Panc1 (cell line): ENCODE measurements at regions not wholly inside any gene's neighbourhood (a gene's known extent, or its start where the extent isn't known, plus 50 kb on each side); places are given as distances from the start of the nearest gene placed in this dataset.

Experiments used
- ATAC-seq: fragments of 200-7000 bp; cut with Tn5 transposase; 2 replicates; pipeline ENCODE4 v1.9.1; 2020; ENCODE audit warnings: mild to moderate bottlenecking, moderate library complexity
- BruUV-seq: library from RNA; stranded (reverse); fragments of 400-500 nt; replicated peaks from 2 replicates; lab custom pipeline; 2021; lab: Mats Ljungman, UMichigan
- CTCF ChIA-PET: fragments of 300-600 bp; sonication (Branson Sonifier 250); formaldehyde crosslinking; loops from one replicate; lab custom pipeline; 2022; ENCODE audit warnings: antibody characterized with exemption; lab: Charles Lee
- POLR2A ChIA-PET: fragments of 300-600 bp; sonication (Branson Sonifier 250); formaldehyde crosslinking; loops from one replicate; lab custom pipeline; 2022; ENCODE audit warnings: antibody characterized with exemption; lab: Charles Lee
- DNase-seq: peaks from one replicate; pipeline ENCODE4 v3.0.0-alpha.2; 2010; ENCODE audit warnings: low read depth, low spot score
- H3K27ac ChIP-seq: 2 replicates; pipeline ENCODE4 v1.5.1; 2011; ENCODE audit warnings: mild to moderate bottlenecking, low read length, inconsistent platforms
- H3K27me3 ChIP-seq: fragments of 200-500 bp; sonication (Bioruptor generic); 2 replicates; pipeline ENCODE4 v1.6.0; 2014; ENCODE audit warnings: low read length, inconsistent platforms; ENCODE audit not compliant: control insufficient read depth, insufficient read depth
- H3K36me3 ChIP-seq: fragments of 200-500 bp; sonication (Bioruptor generic); 2 replicates; pipeline ENCODE4 v1.5.1; 2014; ENCODE audit warnings: inconsistent platforms, mild to moderate bottlenecking, low read length, moderate library complexity; ENCODE audit not compliant: control insufficient read depth, insufficient read depth
- H3K4me1 ChIP-seq: 2 replicates; pipeline ENCODE4 v1.5.1; 2011; ENCODE audit warnings: inconsistent platforms, mild to moderate bottlenecking, low read length, moderate library complexity; ENCODE audit not compliant: control insufficient read depth, insufficient read depth
- H3K4me3 ChIP-seq, 2 experiments: 2 replicates each; pipeline ENCODE4 v1.5.1; 2011 to 2012; ENCODE audit warnings: low read depth in 2 of 2, low read length in 2 of 2, mild to moderate bottlenecking in 2 of 2, inconsistent platforms in 1 of 2, moderate library complexity in 1 of 2
- H3K9me3 ChIP-seq: fragments of 200-500 bp; sonication (Bioruptor generic); 2 replicates; pipeline ENCODE4 v1.5.1; 2014; ENCODE audit warnings: low read depth, mild to moderate bottlenecking, inconsistent platforms, low read length, moderate library complexity; ENCODE audit not compliant: control insufficient read depth, insufficient read depth
- POLR2AphosphoS5 ChIP-seq: IDR thresholded peaks from 2 replicates; pipeline ENCODE4 v1.6.1; 2012; ENCODE audit warnings: mild to moderate bottlenecking, low read depth, low read length, moderate library complexity
- SIN3A ChIP-seq: IDR thresholded peaks from 2 replicates; pipeline ENCODE4 v1.6.1; 2012; ENCODE audit warnings: low read depth, mild to moderate bottlenecking, low read length, moderate library complexity, borderline replicate concordance; ENCODE audit not compliant: insufficient read depth
- TCF7L2 ChIP-seq: IDR thresholded peaks from 2 replicates; pipeline ENCODE4 v1.6.1; 2011; ENCODE audit warnings: mild to moderate bottlenecking, low read depth, low read length, inconsistent platforms
- in situ Hi-C: cut with HindIII; loops from 2 replicates; pipeline ENCODE4 v1.10.0; 2016; ENCODE audit warnings: low sequenced_read_pairs, low pct_unique_long_range_greater_than_20kb
- intact Hi-C: fragments of 100-400 bp; cut with micrococcal nuclease; formaldehyde crosslinking; loops from one replicate; pipeline ENCODE4 v1.10.0; 2022; ENCODE audit not compliant: unreplicated experiment
- TF ChIP-seq, protein P1 (sequence below): fragments of 450-650 bp; IDR thresholded peaks from 2 replicates; pipeline ENCODE4 v1.5.1; 2017; ENCODE audit warnings: mild to moderate bottlenecking
- TF ChIP-seq, protein P2 (sequence below), 2 experiments: IDR thresholded peaks; 2 replicates each; pipeline ENCODE4 v1.6.1; 2011 to 2012; ENCODE audit warnings: low read depth in 2 of 2, control low read depth in 1 of 2, low read length in 1 of 2, mild to moderate bottlenecking in 1 of 2, moderate library complexity in 1 of 2; ENCODE audit not compliant: insufficient read depth in 1 of 2

DNA sequence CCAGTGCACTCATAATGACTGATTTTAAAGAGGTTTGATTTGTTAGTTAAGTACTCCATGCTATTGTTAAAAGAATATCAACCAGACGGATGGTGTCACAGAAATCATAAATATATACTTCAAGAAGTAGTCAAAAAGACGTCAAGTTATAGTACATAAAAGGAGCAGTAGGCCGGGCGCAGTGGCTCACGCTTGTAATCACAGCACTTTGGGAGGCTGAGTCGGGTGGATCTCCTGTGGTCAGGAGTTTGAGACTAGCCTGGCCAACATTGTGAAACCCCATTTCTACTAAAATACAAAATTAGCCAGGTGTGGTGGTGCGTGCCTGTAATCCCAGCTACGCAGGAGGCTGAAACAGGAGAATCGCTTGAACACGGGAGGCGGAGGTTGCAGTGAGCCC, 721.7 kb downstream of the JRKL start:
- Histone ChIP-seq H3K27me3 (no peaks in the 10 kb centered on the region), H3K9me3 (no peaks in the 10 kb centered on the region), H3K4me1 (no peaks in the 10 kb centered on the region), H3K4me3 (no peak overlapping the region), H3K36me3 (no peaks in the 10 kb centered on the region), H3K27ac (no peak overlapping the region)
- BruUV-seq: no TSS peak
- ATAC-seq (no peak), DNase-seq (no peak)
- intact Hi-C loops: no loop called here
- in situ Hi-C loops: no loop called here
- TF ChIP-seq TCF7L2 (no peak), SIN3A (no peak), POLR2AphosphoS5 (no peak)
- TF ChIP-seq, protein P1, sequence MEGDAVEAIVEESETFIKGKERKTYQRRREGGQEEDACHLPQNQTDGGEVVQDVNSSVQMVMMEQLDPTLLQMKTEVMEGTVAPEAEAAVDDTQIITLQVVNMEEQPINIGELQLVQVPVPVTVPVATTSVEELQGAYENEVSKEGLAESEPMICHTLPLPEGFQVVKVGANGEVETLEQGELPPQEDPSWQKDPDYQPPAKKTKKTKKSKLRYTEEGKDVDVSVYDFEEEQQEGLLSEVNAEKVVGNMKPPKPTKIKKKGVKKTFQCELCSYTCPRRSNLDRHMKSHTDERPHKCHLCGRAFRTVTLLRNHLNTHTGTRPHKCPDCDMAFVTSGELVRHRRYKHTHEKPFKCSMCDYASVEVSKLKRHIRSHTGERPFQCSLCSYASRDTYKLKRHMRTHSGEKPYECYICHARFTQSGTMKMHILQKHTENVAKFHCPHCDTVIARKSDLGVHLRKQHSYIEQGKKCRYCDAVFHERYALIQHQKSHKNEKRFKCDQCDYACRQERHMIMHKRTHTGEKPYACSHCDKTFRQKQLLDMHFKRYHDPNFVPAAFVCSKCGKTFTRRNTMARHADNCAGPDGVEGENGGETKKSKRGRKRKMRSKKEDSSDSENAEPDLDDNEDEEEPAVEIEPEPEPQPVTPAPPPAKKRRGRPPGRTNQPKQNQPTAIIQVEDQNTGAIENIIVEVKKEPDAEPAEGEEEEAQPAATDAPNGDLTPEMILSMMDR: no peak
- TF ChIP-seq, protein P2, sequence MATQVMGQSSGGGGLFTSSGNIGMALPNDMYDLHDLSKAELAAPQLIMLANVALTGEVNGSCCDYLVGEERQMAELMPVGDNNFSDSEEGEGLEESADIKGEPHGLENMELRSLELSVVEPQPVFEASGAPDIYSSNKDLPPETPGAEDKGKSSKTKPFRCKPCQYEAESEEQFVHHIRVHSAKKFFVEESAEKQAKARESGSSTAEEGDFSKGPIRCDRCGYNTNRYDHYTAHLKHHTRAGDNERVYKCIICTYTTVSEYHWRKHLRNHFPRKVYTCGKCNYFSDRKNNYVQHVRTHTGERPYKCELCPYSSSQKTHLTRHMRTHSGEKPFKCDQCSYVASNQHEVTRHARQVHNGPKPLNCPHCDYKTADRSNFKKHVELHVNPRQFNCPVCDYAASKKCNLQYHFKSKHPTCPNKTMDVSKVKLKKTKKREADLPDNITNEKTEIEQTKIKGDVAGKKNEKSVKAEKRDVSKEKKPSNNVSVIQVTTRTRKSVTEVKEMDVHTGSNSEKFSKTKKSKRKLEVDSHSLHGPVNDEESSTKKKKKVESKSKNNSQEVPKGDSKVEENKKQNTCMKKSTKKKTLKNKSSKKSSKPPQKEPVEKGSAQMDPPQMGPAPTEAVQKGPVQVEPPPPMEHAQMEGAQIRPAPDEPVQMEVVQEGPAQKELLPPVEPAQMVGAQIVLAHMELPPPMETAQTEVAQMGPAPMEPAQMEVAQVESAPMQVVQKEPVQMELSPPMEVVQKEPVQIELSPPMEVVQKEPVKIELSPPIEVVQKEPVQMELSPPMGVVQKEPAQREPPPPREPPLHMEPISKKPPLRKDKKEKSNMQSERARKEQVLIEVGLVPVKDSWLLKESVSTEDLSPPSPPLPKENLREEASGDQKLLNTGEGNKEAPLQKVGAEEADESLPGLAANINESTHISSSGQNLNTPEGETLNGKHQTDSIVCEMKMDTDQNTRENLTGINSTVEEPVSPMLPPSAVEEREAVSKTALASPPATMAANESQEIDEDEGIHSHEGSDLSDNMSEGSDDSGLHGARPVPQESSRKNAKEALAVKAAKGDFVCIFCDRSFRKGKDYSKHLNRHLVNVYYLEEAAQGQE (IDR thresholded peaks at IDR 0.05; ENCODE audit: insufficient read depth in 1 of 2, low read depth in 2 of 2, low read length in 1 of 2): no peak
- ChIA-PET CTCF (no interaction called here), POLR2A (no interaction called here)

DNA sequence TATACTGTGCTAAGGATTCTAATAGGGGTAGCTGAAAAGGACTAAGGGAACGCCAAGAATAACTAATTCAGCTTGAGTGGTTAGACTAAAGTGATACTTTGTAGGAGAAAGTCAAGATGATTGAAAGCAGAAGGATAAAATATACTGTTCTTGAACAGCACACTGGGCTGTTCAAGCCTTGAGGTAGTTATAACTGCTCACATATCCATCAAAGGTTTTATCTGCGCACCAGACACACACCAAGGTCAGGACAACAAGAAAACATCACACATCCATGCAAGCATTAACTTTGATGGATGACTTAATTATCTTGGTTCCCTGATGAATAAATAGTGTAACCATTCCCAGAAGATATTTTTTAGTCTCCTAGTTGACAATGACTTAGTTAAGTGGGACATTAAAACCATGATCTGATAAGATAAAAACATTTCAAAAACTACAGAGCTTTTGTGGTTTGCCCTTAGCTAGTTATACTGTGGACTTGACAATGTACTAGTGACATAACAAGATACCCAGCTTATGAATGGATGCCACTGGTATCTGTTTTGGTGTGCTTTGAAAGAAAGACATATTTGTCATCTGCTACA, 728.9 kb downstream of the JRKL start:
- ChIA-PET CTCF (no interaction called here), POLR2A (no interaction called here)
- no TSS peak for BruUV-seq
- no peaks in the 10 kb centered on the region for H3K36me3 ChIP-seq
- H3K4me1 ChIP-seq: no peaks in the 10 kb centered on the region
- no peaks in the 10 kb centered on the region for H3K27me3 ChIP-seq
- H3K9me3 ChIP-seq: no peaks in the 10 kb centered on the region
- no peak for ATAC-seq
- H3K27ac ChIP-seq: no peak overlapping the region
- DNase-seq: no peak
- in situ Hi-C loops (no loop called here), intact Hi-C loops (no loop called here)
- no peak for TF ChIP-seq POLR2AphosphoS5
- TF ChIP-seq, protein P2 (IDR thresholded peaks at IDR 0.05; ENCODE audit: insufficient read depth in 1 of 2, low read depth in 2 of 2, low read length in 1 of 2): no peak
- TF ChIP-seq, protein P1: no peak
- TF ChIP-seq TCF7L2: no peak
- H3K4me3 ChIP-seq: no peak overlapping the region
